Caco-2 (cell line): ENCODE measurements at regions not wholly inside any gene's neighbourhood (a gene's known extent, or its start where the extent isn't known, plus 50 kb on each side); places are given as distances from the start of the nearest gene placed in this dataset.

ENCODE experiments used
- BruUV-seq: library from RNA; stranded (reverse); fragments of 400-500 nt; replicated peaks from 2 replicates; lab custom pipeline; 2021; lab: Mats Ljungman, UMichigan
- CTCF ChIA-PET: fragments of 300-600 bp; sonication (Branson Sonifier 250); formaldehyde crosslinking; loops from one replicate; lab custom pipeline; 2022; ENCODE audit warnings: antibody characterized with exemption; lab: Charles Lee
- POLR2A ChIA-PET: fragments of 300-600 bp; sonication (Branson Sonifier 250); formaldehyde crosslinking; loops from one replicate; lab custom pipeline; 2022; ENCODE audit warnings: antibody characterized with exemption; lab: Charles Lee
- DNase-seq, 2 experiments: peaks; one replicate each; pipeline versions ENCODE4 v3.0.0 to v3.0.0-alpha.2; 2020 to 2022
- H3K27me3 ChIP-seq: replicated peaks from 2 replicates; pipeline ENCODE4 v1.6.0; 2011; ENCODE audit warnings: low read length; ENCODE audit not compliant: control insufficient read depth, insufficient read depth
- H3K36me3 ChIP-seq: 2 replicates; pipeline ENCODE4 v1.5.1; 2011; ENCODE audit warnings: low read length; ENCODE audit not compliant: control insufficient read depth, insufficient read depth
- H3K4me1 ChIP-seq: fragments of 250-450 bp; sonication (Bioruptor Pico); 2 replicates; pipeline ENCODE4 v1.5.1; 2020; ENCODE audit warnings: mild to moderate bottlenecking
- H3K4me3 ChIP-seq: 2 replicates; pipeline ENCODE4 v1.5.1; 2011; ENCODE audit warnings: low read depth, mild to moderate bottlenecking, control low read depth, low read length
- H3K9me3 ChIP-seq: fragments of 250-450 bp; sonication (Bioruptor Pico); 2 replicates; pipeline ENCODE4 v1.5.1; 2020; ENCODE audit warnings: mild to moderate bottlenecking, moderate library complexity
- H3K27ac Mint-ChIP-seq: one replicate; pipeline ENCODE4 v1.8.0; 2022; ENCODE audit warnings: mixed read lengths; ENCODE audit not compliant: unreplicated experiment
- H3K27me3 Mint-ChIP-seq: one replicate; pipeline ENCODE4 v1.8.0; 2022; ENCODE audit warnings: mixed read lengths; ENCODE audit not compliant: insufficient read depth, unreplicated experiment
- H3K36me3 Mint-ChIP-seq: one replicate; pipeline ENCODE4 v1.8.0; 2022; ENCODE audit warnings: mild to moderate bottlenecking, mixed read lengths; ENCODE audit not compliant: insufficient read depth, unreplicated experiment
- H3K4me1 Mint-ChIP-seq: one replicate; pipeline ENCODE4 v1.8.0; 2022; ENCODE audit warnings: low read depth, mixed read lengths; ENCODE audit not compliant: unreplicated experiment
- H3K4me3 Mint-ChIP-seq: one replicate; pipeline ENCODE4 v1.8.0; 2022; ENCODE audit warnings: mild to moderate bottlenecking, moderate library complexity, mixed read lengths; ENCODE audit not compliant: unreplicated experiment
- H3K9me3 Mint-ChIP-seq: one replicate; pipeline ENCODE4 v1.8.0; 2022; ENCODE audit warnings: mixed read lengths; ENCODE audit not compliant: unreplicated experiment
- intact Hi-C: fragments of 100-400 bp; cut with micrococcal nuclease; formaldehyde crosslinking; loops from one replicate; pipeline ENCODE4 v1.10.0; 2022; ENCODE audit not compliant: unreplicated experiment
- TF ChIP-seq, protein P1 (sequence below), 2 experiments: fragments of 200-600 bp in 1 of 2; IDR thresholded peaks; 1 replicate in 1 of 2; 2 replicates in 1 of 2; pipeline versions ENCODE4 v1.5.1 to v1.8.0; 2011 to 2022; ENCODE audit warnings: antibody characterized with exemption in 1 of 2, control low read depth in 1 of 2, inconsistent platforms in 1 of 2, low read depth in 1 of 2, low read length in 1 of 2, mild to moderate bottlenecking in 1 of 2, moderate library complexity in 1 of 2; ENCODE audit not compliant: insufficient read depth in 1 of 2, severe bottlenecking in 1 of 2, unreplicated experiment in 1 of 2

DNA sequence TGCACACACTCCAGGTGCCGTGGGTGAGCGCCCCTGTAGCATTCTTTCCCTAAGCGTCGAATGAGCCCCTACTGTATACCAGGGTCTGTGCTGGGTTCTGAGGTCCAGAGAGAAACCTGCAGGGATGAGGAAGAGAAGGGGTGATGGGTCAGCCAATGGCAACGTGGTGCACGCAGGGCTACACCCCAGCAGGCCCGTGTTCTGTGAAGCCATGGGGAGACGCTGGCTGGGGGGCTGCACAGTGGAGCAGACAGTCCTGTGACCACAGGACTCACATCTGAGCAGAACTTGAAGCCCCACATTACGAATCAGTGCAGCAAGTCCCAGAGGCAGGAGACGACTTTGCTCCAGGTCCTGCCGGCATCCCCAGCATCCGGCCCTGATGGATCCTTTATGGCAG is 1481.4 kb downstream of the BRD1 start:
- Histone ChIP-seq H3K4me1 (no peaks in the 10 kb centered on the region), H3K4me3 (no peak overlapping the region), H3K9me3 (no peaks in the 10 kb centered on the region), H3K27me3 (no peaks in the 10 kb centered on the region; the same call in 1 of the 2 replicates), H3K36me3 (no peaks in the 10 kb centered on the region)
- CTCF ChIA-PET, result no interaction called here
- H3K4me3 Mint-ChIP-seq, result no peak overlapping the region
- intact Hi-C loops, result no loop called here
- no peak for DNase-seq
- no TSS peak for BruUV-seq
- POLR2A ChIA-PET, result no interaction called here
- TF ChIP-seq, protein P1, sequence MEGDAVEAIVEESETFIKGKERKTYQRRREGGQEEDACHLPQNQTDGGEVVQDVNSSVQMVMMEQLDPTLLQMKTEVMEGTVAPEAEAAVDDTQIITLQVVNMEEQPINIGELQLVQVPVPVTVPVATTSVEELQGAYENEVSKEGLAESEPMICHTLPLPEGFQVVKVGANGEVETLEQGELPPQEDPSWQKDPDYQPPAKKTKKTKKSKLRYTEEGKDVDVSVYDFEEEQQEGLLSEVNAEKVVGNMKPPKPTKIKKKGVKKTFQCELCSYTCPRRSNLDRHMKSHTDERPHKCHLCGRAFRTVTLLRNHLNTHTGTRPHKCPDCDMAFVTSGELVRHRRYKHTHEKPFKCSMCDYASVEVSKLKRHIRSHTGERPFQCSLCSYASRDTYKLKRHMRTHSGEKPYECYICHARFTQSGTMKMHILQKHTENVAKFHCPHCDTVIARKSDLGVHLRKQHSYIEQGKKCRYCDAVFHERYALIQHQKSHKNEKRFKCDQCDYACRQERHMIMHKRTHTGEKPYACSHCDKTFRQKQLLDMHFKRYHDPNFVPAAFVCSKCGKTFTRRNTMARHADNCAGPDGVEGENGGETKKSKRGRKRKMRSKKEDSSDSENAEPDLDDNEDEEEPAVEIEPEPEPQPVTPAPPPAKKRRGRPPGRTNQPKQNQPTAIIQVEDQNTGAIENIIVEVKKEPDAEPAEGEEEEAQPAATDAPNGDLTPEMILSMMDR (IDR thresholded peaks at IDR 0.05; ENCODE audit: insufficient read depth in 1 of 2, low read depth in 1 of 2, low read length in 1 of 2, severe bottlenecking in 1 of 2, unreplicated experiment in 1 of 2), result no peak
- H3K27me3 Mint-ChIP-seq, result peaks cover 7% of the 10 kb centered on the region
- no peaks in the 10 kb centered on the region for H3K9me3 Mint-ChIP-seq
- H3K4me1 Mint-ChIP-seq, result peaks cover 5% of the 10 kb centered on the region
- no peak overlapping the region for H3K27ac Mint-ChIP-seq
- no peaks in the 10 kb centered on the region for H3K36me3 Mint-ChIP-seq

DNA sequence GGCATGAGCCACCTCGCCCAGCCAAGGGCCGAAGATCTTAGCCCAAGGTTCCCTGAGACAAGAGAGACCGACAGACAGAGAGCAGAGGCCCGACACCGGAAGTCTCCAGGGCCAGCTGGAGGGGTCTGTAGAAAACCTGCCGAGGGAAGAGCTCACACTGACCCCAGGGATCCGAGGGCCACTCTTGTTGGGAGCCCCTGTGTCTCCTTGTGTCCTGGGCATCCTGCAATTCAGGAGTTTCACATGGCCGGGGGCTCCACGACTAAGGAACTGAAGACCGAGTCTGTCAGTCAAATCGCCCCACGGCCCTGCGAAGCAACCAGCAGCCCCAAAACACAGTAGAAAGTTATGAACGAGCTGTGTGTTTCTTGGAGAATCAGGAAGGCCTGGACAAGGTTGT is 1482.0 kb downstream of the BRD1 start:
- DNase-seq, result no peak
- intact Hi-C loops, result no loop called here
- H3K9me3 Mint-ChIP-seq, result no peaks in the 10 kb centered on the region
- no peak overlapping the region for H3K27ac Mint-ChIP-seq
- peaks cover 7% of the 10 kb centered on the region for H3K4me1 Mint-ChIP-seq
- no peaks in the 10 kb centered on the region; the same call in 1 of the 2 replicates for H3K27me3 ChIP-seq
- no peak overlapping the region for H3K4me3 Mint-ChIP-seq
- ChIA-PET POLR2A (no interaction called here), CTCF (no interaction called here)
- no peaks in the 10 kb centered on the region for H3K9me3 ChIP-seq
- no peaks in the 10 kb centered on the region for H3K36me3 ChIP-seq
- no peaks in the 10 kb centered on the region for H3K36me3 Mint-ChIP-seq
- BruUV-seq, result no TSS peak
- no peaks in the 10 kb centered on the region for H3K4me1 ChIP-seq
- TF ChIP-seq, protein P1 (IDR thresholded peaks at IDR 0.05; ENCODE audit: insufficient read depth in 1 of 2, low read depth in 1 of 2, low read length in 1 of 2, severe bottlenecking in 1 of 2, unreplicated experiment in 1 of 2), result no peak
- H3K4me3 ChIP-seq, result no peak overlapping the region
- H3K27me3 Mint-ChIP-seq, result peaks cover 8% of the 10 kb centered on the region

DNA sequence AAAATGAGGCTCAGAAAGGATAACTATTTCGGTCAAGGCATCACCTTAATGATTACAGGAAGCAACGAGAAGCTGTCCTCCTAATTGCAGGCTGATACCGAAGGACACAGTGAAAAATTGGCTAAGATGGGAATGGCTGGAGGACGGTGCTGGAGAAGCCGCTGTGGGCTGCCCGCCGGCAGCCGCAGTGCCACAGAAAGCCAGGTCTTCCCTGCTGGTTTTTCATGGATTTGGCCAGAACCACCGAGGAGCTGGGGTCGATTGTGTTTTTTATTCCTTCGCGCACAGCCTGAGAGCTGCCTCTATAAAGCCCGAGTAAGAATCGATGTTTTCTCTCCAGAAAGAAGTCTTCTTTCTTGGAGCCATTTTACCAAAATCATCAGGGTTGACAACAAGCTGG is 1484.2 kb downstream of the BRD1 start:
- intact Hi-C loops, result no loop called here
- DNase-seq, result no peak
- no peak overlapping the region for H3K4me3 ChIP-seq
- no peak overlapping the region for H3K27ac Mint-ChIP-seq
- no peak overlapping the region for H3K4me3 Mint-ChIP-seq
- ChIA-PET POLR2A (interaction anchor here (0.7 kb wide), 1 partner anchor 102 kb away, joined by 7 read pairs; no protein-coding TSS in a partner anchor), CTCF (no interaction called here)
- H3K36me3 ChIP-seq, result no peaks in the 10 kb centered on the region
- peaks cover 7% of the 10 kb centered on the region for H3K4me1 Mint-ChIP-seq
- no peaks in the 10 kb centered on the region for H3K9me3 Mint-ChIP-seq
- H3K27me3 ChIP-seq, result no peaks in the 10 kb centered on the region; the same call in 1 of the 2 replicates
- no peaks in the 10 kb centered on the region for H3K4me1 ChIP-seq
- no peaks in the 10 kb centered on the region for H3K36me3 Mint-ChIP-seq
- H3K27me3 Mint-ChIP-seq, result peaks cover 12% of the 10 kb centered on the region
- no TSS peak for BruUV-seq
- TF ChIP-seq, protein P1 (IDR thresholded peaks at IDR 0.05; ENCODE audit: insufficient read depth in 1 of 2, low read depth in 1 of 2, low read length in 1 of 2, severe bottlenecking in 1 of 2, unreplicated experiment in 1 of 2), result no peak
- H3K9me3 ChIP-seq, result no peaks in the 10 kb centered on the region
